ENCODE measurements at regions not wholly inside any gene's neighbourhood (a gene's known extent, or its start where the extent isn't known, plus 50 kb on each side); places are given as distances from the start of the nearest gene placed in this dataset.

- TF ChIP-seq CTCF (IDR thresholded peaks at IDR 0.05) (no peak), POLR2AphosphoS5 (IDR thresholded peaks at IDR 0.05) (no peak), EP300 (IDR thresholded peaks at IDR 0.05) (no peak)
Observed at GRCh38 chr3:94686208-94686607, 623.3 kb downstream of the NSUN3 start.

Data from stomach (tissue), 4 donors.